COLO829 (cell line): ENCODE measurements at regions not wholly inside any gene's neighbourhood (a gene's known extent, or its start where the extent isn't known, plus 50 kb on each side); places are given as distances from the start of the nearest gene placed in this dataset.

ENCODE experiments used
- DNase-seq: peaks from one replicate; pipeline ENCODE4 v3.0.0; 2012; ENCODE audit warnings: low spot score

DNA sequence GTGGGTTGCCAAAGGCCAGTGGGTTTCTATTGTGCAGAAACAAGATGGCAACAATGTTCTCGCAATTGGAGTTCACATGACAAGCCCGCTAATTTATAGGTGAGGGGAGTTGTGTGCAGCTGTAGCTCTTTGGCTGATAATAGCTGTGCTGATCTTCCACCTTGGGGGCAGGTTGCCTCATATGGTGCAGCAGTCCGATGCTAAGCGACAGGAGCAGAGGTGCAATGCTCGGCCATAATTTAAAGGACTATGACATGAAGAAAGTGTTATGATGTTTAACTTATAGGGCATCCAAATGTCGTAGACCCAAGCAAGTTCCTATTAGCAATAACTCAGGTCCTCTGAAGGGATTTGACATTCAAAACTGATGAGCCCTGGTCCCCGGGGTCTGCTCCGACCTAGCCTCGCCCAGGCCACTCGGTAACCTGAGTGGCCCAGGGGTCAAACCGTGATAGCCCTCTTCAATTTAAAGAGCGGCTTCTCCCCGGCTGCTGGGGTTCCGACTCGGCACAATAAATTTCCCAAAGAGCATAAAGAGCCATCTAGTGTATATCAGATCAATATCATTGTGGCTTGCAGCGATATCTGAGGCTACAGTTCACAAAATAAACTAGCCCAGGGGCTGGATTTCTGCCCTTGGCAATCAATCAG lies 724.0 kb downstream of the IRX1 start:
- DNase-seq: no peak

DNA sequence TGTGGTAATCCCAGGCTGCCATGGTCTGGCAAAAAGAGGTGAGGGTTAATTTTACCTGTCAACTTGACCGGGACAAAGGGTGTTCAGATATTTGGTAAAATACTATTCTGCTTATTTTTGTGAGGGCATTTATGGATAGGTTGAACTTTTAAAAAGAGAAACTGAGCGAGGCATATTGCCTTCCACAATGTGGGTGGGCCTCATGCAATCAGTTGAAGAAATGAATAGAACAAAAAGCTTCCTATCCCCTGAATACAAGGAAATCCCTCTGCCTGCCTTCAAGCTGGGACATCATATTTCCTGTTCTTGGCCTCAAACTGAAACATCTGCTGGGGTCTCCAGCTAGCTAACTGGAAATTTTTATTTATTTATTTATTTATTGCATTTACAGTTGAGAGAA lies 734.7 kb downstream of the IRX1 start:
- no peak for DNase-seq

DNA sequence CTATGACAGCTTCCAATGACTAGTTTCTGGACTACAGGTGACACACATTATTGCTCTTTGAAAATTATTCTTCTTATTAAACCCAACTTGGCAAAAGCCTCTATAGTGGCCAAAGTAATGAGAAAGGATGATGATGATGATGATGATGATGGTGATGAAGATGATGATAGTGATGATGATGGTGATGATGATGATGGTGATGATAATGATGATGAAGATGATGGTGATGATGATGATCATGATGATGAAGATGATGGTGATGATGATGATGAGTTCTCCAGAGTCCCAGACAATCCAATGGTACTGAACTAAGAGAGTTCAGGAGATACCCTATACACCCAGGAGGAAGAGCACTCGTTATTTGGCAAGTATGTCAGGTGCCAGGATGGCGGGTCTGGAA lies 739.4 kb downstream of the IRX1 start:
- DNase-seq: no peak

DNA sequence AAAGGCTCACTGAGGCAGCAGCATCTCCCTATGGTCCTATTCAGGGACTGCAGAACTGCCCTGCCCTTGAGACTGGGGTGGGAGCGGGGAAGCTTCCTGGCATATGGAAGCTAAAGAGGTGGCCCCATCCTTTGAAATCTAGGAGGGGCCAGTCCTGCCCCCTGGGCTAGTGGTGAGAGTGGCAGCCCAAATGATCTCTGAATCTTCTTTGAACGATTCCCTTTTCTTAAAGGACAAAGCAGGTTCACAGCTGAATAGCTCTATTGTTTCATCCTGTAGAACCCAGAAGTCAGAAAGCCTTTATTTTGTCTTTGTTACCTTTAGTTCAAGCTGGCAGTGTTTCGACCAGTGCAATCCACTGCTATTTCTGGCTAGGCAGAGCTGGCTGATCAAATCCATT lies 741.9 kb downstream of the IRX1 start:
- no peak for DNase-seq

DNA sequence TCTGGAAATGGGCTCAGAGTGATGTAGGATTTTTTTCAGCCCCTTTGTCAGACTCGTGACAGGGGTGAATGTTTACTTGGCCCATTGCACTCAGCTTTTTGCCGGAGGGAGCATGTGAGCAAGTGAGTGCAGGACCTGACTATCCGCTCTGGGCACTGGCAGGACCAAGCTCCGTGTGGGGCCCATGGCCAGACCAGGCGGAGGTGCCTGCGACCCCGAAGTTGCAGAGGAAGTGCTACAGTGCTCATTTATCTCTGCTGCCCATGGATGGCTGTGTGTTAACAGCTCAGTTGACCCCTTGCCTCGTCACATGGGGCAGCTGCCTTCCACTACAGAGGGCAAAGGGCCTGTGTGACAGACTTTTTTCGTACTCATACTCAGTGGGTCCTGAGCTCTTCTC lies 744.3 kb downstream of the IRX1 start:
- no peak for DNase-seq

DNA sequence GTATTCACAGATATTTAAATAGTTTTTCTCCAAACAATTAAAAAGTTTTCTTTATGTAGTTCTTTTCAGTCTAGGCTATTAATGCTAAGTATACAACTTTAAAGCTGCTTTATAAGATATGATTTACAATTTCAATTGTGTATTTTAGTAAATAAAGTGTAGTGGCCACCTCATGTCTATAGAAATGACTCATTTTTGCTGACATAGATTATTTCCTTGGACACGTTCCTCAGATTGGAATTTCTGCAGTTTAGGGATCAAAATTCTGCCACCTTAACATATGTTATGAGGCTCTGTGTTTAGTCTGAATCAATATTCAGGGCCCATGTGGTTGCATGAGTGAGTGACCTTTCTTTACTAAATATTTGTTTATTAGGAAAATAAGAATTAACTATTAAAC lies 750.2 kb downstream of the IRX1 start:
- DNase-seq: no peak

DNA sequence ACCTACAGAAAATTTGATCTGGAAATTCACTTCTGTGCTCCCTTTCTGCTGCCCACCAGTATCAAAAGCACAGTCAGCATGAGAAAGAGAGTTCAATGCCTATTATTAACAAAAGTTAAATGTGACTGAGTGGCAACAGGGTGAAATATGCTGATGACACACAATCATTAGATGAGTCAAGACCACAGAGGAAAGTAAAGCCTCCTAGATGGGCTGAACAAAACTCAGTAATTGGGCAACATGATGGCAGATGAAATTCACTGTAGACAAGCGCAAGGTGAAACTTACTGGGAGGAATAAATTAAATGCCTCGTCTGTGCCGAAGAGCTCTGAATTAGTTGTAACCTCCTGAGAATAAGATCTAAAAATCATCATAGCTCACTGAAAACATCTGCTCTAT lies 752.8 kb downstream of the IRX1 start:
- DNase-seq: peak; percentile 23

DNA sequence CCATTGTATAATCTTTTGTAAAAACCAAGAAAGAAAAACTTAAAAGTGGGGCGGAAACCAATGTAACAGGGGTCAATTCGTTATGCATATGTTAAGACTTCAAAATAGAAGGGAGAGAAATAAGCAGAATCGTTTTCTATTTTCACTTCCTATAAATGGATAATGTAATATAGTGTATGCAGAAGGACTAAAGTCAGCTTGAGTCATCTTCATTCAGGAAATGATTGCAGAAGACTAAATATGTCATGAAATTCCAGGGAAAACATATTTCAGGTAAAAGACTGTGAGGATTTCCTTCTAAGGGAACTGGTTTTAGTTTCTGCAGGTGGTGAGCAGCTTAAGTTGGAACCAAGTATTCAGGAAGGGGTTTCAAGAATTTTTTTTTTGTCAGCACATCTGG lies 753.3 kb downstream of the IRX1 start:
- DNase-seq: no peak

DNA sequence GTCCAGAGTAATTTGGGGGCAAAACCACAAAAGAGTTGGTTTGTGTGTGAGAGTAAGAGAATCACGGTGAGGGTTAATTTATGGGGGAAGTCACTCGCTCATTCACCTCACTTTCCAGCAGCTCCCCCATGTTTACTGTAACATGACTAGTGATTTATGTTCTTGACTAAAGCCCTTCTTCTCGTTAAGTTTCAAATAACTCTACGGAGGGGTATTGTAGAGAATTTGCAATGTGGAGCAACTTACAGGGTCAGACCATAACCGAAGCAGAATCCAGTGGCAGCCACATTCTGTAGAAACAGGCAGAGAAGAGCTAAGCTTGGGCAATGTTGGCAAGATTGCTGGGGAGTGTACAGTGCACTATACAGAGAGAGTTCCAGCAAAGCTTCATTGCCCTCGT lies 760.6 kb downstream of the IRX1 start:
- no peak for DNase-seq

DNA sequence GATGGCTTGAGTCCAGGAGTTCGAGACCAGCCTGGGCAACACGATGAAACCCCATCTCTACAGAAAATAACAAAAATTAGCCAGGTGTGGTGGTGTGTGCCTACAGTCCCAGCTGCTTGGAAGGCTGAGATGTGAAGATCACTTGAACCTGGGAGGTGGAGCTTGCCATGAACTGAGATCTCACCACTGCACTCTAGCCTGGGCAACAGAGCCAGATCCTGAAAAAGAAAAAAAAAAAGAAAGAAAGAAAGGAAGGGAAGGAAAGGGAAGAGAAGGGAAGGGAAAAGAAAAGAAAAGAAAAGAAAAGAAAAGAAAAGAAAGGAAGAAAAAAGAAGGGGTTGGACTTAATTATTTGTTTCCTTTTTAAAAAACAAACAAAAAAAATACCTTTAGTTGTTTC lies 764.2 kb downstream of the IRX1 start:
- no peak for DNase-seq

DNA sequence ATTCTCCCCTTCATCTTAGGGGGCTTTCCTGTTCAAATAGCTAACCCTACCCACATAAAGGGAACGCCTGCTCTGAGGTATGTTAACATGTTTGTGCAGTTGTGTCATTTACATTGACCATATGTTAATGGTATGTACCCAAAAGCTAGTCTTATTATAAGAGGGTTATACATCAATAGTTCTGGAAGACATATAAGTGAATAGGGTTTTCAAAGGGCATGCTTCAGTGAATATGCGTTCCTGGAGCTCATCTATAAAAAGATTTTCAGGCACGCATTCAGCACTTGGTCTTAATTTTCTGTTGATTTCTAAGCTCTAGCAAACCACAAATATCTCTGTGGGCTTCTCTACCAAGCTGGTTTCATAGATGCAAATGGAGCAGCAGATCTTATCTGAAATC lies 766.1 kb downstream of the IRX1 start:
- no peak for DNase-seq

DNA sequence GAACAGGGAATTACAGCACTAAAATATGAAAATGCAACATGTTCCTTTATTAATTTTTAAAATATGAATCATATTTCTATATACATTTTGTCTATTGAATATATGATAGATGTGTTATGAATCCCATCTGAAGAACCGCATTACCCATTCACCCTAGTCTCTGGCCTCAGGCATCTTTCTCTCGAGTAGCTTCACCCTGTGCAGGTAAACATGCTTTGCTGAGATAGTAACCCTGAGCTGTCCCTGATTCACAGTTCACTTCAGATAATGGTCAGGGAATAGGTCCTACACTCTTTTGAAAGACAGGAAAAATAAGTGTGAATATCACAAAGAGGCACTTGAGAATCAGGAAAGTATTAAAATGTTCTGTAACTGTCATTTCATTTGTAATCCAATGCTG lies 766.8 kb downstream of the IRX1 start:
- no peak for DNase-seq

DNA sequence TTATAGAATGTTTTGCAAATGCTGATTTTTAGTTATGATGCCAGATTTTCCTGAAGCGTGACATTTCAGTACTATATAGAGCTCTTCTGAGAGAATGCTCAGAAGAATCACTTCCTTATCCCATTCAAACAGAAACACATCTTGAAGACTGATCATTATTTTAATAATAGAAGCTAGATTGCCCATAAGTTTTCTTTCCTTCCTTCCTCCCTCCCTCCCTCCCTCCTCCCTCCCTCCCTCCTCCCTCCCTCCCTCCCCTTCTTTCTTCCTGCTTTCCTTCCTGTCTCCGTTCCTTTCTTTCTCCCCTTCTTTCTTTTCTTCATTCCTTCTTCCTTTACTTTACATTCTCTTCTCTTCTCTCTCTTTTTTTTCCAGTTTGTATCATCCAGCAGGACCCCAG lies 767.4 kb downstream of the IRX1 start:
- DNase-seq: no peak

DNA sequence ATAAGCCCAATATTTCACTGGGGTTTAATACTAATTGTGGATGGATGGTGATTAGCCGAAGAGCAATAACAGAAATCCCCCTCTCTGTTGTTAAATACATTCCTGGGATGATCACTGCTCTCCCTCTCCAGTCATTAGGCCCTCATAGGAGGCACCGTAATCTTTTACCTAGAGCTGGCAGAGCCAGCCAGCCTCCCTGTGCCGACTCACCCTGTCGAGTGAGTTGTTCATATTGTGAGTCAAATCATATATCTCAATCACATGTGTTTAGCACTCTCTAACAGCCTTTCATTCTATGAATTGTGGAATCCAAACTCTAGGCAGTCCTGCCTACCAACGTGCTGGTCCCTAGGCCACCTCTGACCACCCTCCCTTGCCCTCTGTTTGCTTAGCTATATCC lies 771.0 kb downstream of the IRX1 start:
- no peak for DNase-seq

DNA sequence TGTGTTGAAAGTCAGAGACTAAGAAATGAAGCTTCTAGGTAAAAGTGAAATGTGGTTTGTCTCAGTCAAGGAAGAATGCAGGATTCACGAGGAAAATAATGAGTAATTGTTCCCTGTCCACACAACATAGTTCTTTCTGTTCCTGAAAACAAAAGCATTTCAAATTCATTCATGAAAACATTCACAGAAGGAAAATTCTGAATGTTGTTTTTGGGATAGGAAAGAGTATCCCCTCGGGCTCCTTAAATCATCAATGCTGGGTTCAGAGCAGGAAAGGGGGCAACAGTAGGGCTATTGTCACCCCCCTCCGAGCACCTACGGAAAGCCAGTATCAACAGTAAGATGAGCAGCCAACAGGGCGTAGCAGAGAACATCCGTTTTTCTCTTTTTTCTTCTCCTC lies 769.9 kb upstream of the ADAMTS16 start:
- DNase-seq: peak; percentile 11

DNA sequence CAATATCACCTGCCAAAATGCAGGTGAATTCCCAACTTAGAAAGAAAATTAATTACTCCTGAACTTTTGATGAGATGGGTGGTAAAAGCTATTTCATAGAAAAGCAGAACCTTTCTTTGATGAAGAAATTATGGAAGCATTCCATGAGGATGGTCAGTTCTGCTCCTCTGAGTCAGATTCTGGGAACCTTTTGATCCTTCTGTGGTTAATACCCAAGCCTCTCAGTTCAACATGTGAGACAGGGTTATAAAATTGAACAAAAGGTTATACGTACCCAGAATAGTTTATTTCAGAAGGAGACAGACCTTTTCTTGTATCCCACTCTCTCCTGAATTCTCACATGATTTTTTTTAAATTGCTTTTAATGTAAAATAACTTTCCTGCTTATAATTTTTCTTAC lies 767.6 kb upstream of the ADAMTS16 start:
- DNase-seq: peak; percentile 36

DNA sequence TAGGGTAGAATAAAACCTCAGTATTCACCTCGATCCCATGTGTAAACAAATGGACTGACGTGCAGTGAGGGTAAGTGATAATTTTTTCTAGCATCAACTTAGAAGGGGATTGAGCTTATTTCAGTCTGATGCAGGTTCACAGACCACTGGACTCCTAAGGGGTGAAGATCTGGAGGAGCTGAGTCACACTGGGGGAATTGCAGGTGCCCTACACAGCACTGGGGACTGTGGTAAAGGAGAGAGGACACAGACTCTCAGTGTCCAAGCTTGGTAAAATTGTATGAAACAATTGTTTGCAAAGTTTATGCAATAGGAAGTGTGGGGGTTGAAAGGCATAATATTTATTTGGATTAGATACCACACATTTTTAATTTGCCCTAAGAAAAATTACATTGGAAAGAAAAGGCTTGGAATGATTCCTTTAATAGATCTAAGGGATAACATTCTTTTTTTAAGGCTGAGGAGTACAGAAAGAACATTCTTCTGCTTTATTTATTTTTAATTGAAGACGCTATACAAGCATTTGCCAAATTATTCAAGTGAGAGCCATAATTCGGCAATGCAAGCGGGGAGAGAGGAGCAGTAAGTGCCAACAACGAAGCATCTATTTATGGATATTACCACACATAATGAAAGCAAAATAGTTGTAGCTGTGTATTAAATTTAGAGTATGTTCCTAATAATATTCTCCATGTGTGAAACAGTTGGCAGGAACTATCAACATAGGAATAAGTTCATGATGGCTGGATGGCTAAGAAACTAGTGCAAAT lies 766.9 kb upstream of the ADAMTS16 start:
- DNase-seq: peak; percentile 23

DNA sequence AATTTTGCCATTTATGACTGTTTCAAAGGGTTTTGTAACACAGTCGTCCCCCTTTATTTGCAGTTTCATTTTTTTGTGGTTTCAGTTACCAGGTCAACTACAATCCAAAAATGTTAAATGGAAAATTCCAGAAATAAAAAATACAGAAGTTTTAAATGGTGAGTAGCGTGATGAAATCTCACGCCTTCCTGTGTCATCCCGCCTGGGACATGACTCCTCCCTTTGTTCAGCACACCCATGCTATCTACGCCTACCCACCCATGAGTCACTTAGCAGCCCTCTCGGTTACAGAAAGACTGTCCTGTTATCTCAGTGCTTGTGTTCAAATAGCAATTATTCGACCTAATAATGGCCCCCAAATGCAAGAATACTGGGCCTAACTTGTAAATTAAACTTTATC lies 765.3 kb upstream of the ADAMTS16 start:
- peak; percentile 78 for DNase-seq

DNA sequence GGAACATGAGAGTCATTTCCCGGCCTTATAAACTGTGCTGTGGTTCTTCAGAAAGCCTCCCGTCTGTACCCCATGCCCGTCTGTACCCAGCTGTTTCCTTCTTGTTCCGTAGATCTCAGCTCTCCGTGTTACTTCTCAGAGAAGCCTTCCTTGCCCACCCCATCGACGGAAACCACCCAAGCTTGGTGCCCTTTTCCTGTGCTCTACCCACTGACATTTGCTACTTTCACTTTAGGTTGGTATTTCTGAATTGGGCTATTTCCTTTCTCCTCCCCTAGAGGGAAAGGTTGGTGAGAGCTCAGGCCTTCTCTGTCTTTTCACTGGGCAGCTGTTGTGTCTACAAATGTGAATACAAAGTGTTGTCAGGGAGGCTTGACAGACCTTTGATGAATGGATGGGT lies 764.5 kb upstream of the ADAMTS16 start:
- no peak for DNase-seq

DNA sequence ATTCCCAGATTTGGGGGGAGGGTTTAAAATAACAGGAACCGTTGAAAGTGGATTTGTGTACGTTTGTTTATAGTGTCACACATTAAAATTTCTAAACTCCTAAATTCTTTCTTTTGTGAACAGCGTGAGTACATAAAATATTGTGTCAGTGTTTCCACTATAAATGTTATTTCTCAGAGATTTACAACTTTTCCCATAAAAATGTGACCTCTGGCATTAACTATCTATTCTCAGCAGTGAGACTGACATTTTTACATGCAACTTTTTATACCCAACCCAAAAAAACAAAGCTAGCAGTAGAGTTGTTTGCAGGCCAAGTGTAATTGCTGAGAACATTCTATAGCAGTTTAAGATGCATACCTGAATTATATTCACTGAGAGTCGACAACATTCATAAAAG lies 757.0 kb upstream of the ADAMTS16 start:
- no peak for DNase-seq

DNA sequence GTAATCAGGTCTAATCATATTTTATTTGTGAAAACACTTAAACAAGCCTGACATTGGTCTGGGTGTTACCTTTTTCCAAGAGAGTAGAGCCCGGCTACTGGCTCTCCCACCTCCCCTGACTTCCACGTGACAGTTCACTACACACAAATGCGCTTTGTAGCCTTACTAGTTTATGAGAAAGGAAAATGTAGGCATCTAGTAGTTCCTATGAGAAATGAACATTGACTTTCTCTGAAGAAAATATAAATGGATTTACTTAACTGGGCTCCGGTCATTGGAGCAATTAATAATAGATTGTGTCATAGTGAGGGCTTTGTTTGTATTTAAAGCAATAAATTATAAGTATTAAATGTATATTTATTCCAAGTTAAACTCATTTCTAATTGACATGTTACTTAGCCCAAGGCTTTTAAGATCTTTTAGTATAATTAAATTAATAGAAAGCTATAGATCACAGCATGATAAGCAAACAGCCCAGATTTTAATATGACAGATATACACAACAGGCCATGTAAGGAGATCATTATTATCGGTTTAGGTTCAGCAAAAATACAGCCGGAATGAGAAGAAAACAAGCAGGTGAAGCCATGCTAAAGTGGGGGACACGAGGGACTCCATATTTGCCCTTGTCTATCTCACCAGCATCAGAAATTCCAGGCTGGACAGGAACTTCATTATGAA lies 756.5 kb upstream of the ADAMTS16 start:
- DNase-seq: no peak

DNA sequence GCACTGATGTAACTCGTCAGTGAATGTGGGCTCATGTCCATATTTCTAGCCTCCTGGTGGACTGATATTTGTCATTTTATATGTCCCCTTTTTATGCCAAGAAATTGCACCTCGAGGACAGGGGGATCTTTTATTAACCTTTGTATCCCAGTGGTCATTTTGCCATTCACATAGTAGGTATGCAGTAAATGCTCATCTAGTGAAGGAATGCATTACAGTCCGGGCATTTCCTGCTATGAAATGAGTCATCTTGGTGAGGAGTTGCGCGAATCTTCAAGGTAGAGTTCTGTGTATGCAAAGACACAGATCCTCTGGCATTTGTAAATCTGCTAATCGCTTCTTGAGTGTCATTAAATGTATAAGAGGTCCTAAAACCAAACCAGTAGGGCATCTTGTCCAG lies 755.5 kb upstream of the ADAMTS16 start:
- DNase-seq: no peak

DNA sequence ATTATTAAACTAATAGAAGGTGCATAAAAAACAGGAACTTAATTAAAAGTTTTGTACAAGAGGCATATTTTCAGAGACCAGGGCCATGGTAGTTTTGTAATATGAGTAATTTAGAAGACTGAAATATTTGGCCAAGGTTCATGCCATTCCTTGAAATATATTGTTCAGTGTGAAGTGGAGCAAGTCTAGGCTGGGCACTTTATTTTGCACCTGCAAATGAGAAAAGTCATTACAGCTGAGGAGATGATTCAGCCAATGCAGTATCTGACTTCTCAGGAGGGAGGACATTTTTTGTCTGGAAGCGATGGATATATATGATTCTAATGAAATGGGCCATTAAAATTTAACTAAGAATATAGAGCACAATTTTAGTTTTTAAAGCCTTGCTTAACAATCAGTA lies 754.0 kb upstream of the ADAMTS16 start:
- DNase-seq: no peak

DNA sequence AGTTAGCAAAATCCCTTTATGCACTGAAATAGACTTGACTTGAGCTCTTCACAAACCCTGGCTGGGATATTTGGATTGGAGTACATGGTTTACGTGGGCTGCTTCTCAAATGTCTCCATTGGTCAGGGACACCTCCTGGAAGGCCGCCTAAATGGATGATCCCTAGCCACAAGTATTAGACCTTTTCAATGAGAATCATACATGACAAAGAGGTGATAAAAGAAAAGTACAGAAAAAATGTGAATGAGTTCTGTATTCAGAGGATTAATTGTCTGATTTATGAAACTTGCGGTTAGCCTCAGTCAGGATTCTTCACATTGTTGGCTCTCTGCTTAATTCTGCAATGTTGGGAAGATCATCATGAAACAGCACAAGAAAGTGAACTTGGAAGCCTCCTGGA lies 752.8 kb upstream of the ADAMTS16 start:
- DNase-seq: peak; percentile 42
